PC-9 (cell line): ENCODE measurements at regions not wholly inside any gene's neighbourhood (a gene's known extent, or its start where the extent isn't known, plus 50 kb on each side); places are given as distances from the start of the nearest gene placed in this dataset.

Source experiments
- BruUV-seq: library from RNA; stranded (reverse); fragments of 400-500 nt; replicated peaks from 2 replicates; lab custom pipeline; 2021; lab: Mats Ljungman, UMichigan
- CTCF ChIA-PET: fragments of 300-600 bp; sonication (Branson Sonifier 250); formaldehyde crosslinking; loops from one replicate; lab custom pipeline; 2022; ENCODE audit warnings: antibody characterized with exemption; lab: Charles Lee
- POLR2A ChIA-PET: fragments of 300-600 bp; sonication (Branson Sonifier 250); formaldehyde crosslinking; loops from one replicate; lab custom pipeline; 2022; ENCODE audit warnings: antibody characterized with exemption; ENCODE audit not compliant: unreplicated experiment; lab: Charles Lee
- DNase-seq, 2 experiments: peaks; one replicate each; pipeline versions ENCODE4 v3.0.0 to v3.0.0-alpha.2; 2015 to 2022; ENCODE audit warnings: mixed read lengths in 1 of 2
- H2AFZ ChIP-seq: fragments of 200-600 bp; sonication (generic); 2 replicates; pipeline ENCODE4 v1.8.1; 2017; ENCODE audit warnings: antibody characterized with exemption
- H3F3A ChIP-seq: fragments of 200-600 bp; sonication (generic); 2 replicates; pipeline ENCODE4 v1.8.1; 2017; ENCODE audit warnings: antibody characterized with exemption, mild to moderate bottlenecking, low read depth; ENCODE audit not compliant: insufficient read depth
- H3K27ac ChIP-seq: fragments of 200-600 bp; sonication (generic); 2 replicates; pipeline ENCODE4 v1.6.1; 2016; ENCODE audit warnings: mixed run types
- H3K27me3 ChIP-seq: fragments of 200-600 bp; sonication (generic); 2 replicates; pipeline ENCODE4 v1.6.1; 2016; ENCODE audit warnings: low read depth, mixed run types; ENCODE audit not compliant: insufficient read depth
- H3K36me3 ChIP-seq: fragments of 200-600 bp; sonication (generic); 2 replicates; pipeline ENCODE4 v1.6.1; 2016; ENCODE audit warnings: low read depth, mixed run types
- H3K4me1 ChIP-seq: fragments of 200-600 bp; sonication (generic); replicated peaks from 2 replicates; pipeline ENCODE4 v1.6.1; 2016; ENCODE audit warnings: mixed run types; ENCODE audit not compliant: insufficient read depth
- H3K4me2 ChIP-seq: fragments of 200-600 bp; sonication (generic); 2 replicates; pipeline ENCODE4 v1.6.1; 2017; ENCODE audit warnings: mixed run types
- H3K4me3 ChIP-seq: fragments of 200-600 bp; sonication (generic); 2 replicates; pipeline ENCODE4 v1.6.1; 2016; ENCODE audit warnings: mixed run types
- H3K79me2 ChIP-seq: fragments of 200-600 bp; sonication (generic); 2 replicates; pipeline ENCODE4 v1.6.1; 2017; ENCODE audit warnings: low read depth, mixed run types
- H3K9me2 ChIP-seq: fragments of 200-600 bp; sonication (generic); 2 replicates; pipeline ENCODE4 v1.8.1; 2017; ENCODE audit warnings: mild to moderate bottlenecking; ENCODE audit not compliant: insufficient read depth
- H3K9me3 ChIP-seq: fragments of 200-600 bp; sonication (generic); 2 replicates; pipeline ENCODE4 v1.8.1; 2016; ENCODE audit warnings: low read depth; ENCODE audit not compliant: insufficient read depth
- H4K20me1 ChIP-seq: fragments of 200-600 bp; sonication (generic); 2 replicates; pipeline ENCODE4 v1.8.1; 2017; ENCODE audit not compliant: insufficient read depth
- CTCF ChIP-seq: fragments of 200-600 bp; sonication (generic); conservative IDR thresholded peaks from 2 replicates; pipeline ENCODE4 v1.6.1; 2017; ENCODE audit warnings: mixed run types, antibody characterized with exemption, mild to moderate bottlenecking, moderate library complexity
- EZH2 ChIP-seq: fragments of 200-600 bp; sonication (generic); IDR thresholded peaks from 2 replicates; pipeline ENCODE4 v1.8.0; 2017; ENCODE audit warnings: antibody characterized with exemption, low read depth
- intact Hi-C: fragments of 100-400 bp; cut with micrococcal nuclease; formaldehyde crosslinking; loops from one replicate; pipeline ENCODE4 v1.10.0; 2022; ENCODE audit not compliant: unreplicated experiment

- no peaks in the 10 kb centered on the region for H3K36me3 ChIP-seq
- POLR2A ChIA-PET: no interaction called here
- no peak for DNase-seq
- no peaks in the 10 kb centered on the region for H3K9me2 ChIP-seq
- intact Hi-C loops: no loop called here
- BruUV-seq: no TSS peak
- H3F3A ChIP-seq: no peaks in the 10 kb centered on the region
- H3K4me1 ChIP-seq: no peaks in the 10 kb centered on the region
- no peak for TF ChIP-seq CTCF
- no peak for TF ChIP-seq EZH2
- H3K4me3 ChIP-seq: no peak overlapping the region
- H2AFZ ChIP-seq: no peak overlapping the region
- no peak overlapping the region for H3K4me2 ChIP-seq
- no peaks in the 10 kb centered on the region for H3K27me3 ChIP-seq
- H3K9me3 ChIP-seq: no peaks in the 10 kb centered on the region
- CTCF ChIA-PET: no interaction called here
- no peaks in the 10 kb centered on the region for H4K20me1 ChIP-seq
- H3K79me2 ChIP-seq: no peaks in the 10 kb centered on the region
- H3K27ac ChIP-seq: no peak overlapping the region
Observed at GRCh38 chr18:40431071-40431985, 1523.7 kb upstream of the PIK3C3 start.

- no peak for DNase-seq
- Histone ChIP-seq H3K9me2 (no peaks in the 10 kb centered on the region), H3K27me3 (no peaks in the 10 kb centered on the region), H2AFZ (no peak overlapping the region), H3K36me3 (no peaks in the 10 kb centered on the region), H3K27ac (no peak overlapping the region), H3K9me3 (no peaks in the 10 kb centered on the region), H3K4me3 (no peak overlapping the region), H4K20me1 (no peaks in the 10 kb centered on the region), H3F3A (no peaks in the 10 kb centered on the region), H3K4me2 (no peak overlapping the region), H3K79me2 (no peaks in the 10 kb centered on the region), H3K4me1 (no peaks in the 10 kb centered on the region)
- CTCF ChIA-PET: no interaction called here
- no peak for TF ChIP-seq CTCF
- no peak for TF ChIP-seq EZH2
- POLR2A ChIA-PET: interaction anchor here (0.7 kb wide), 1 partner anchor 78 kb away, joined by 5 read pairs; no protein-coding TSS in a partner anchor
- no TSS peak for BruUV-seq
- intact Hi-C loops: no loop called here
Observed at GRCh38 chr18:40423291-40423690, 1531.7 kb upstream of the PIK3C3 start.

GRCh38 chr18:40420675-40421074, 1534.4 kb upstream of the PIK3C3 start:
- TF ChIP-seq EZH2: no peak
- TF ChIP-seq CTCF: no peak
- Histone ChIP-seq H3K4me3 (no peak overlapping the region), H3K9me3 (no peaks in the 10 kb centered on the region), H4K20me1 (no peaks in the 10 kb centered on the region), H3K4me1 (no peaks in the 10 kb centered on the region), H3K9me2 (no peaks in the 10 kb centered on the region), H3K36me3 (no peaks in the 10 kb centered on the region), H3K4me2 (no peak overlapping the region), H3F3A (no peaks in the 10 kb centered on the region), H2AFZ (no peak overlapping the region), H3K27ac (no peak overlapping the region), H3K79me2 (no peaks in the 10 kb centered on the region), H3K27me3 (no peaks in the 10 kb centered on the region)
- intact Hi-C loops: no loop called here
- no TSS peak for BruUV-seq
- DNase-seq: no peak
- ChIA-PET POLR2A (no interaction called here), CTCF (no interaction called here)
